Neuronal stem cell (in vitro differentiated cells): ENCODE measurements at regions not wholly inside any gene's neighbourhood (a gene's known extent, or its start where the extent isn't known, plus 50 kb on each side); places are given as distances from the start of the nearest gene placed in this dataset.

Source experiments
- DNase-seq: peaks from one replicate; pipeline ENCODE4 v3.0.0-alpha.2; 2013; ENCODE audit warnings: low spot score
- H2AFZ ChIP-seq: one replicate; pipeline ENCODE4 v1.6.1; 2013; ENCODE audit warnings: mild to moderate bottlenecking, low read length, inconsistent platforms
- H2AK5ac ChIP-seq: 2 replicates; pipeline ENCODE4 v1.6.1; 2013; ENCODE audit warnings: low read depth, mild to moderate bottlenecking, inconsistent platforms, low read length, moderate library complexity, mixed read lengths
- H2BK120ac ChIP-seq: 2 replicates; pipeline ENCODE4 v1.6.1; 2013; ENCODE audit warnings: low read depth, mild to moderate bottlenecking, inconsistent platforms, low read length, moderate library complexity, mixed read lengths
- H2BK12ac ChIP-seq: one replicate; pipeline ENCODE4 v1.6.1; 2013; ENCODE audit warnings: low read length, inconsistent platforms
- H2BK15ac ChIP-seq: 2 replicates; pipeline ENCODE4 v1.6.1; 2013; ENCODE audit warnings: mild to moderate bottlenecking, low read length, inconsistent platforms, mixed read lengths
- H2BK5ac ChIP-seq: one replicate; pipeline ENCODE4 v1.6.1; 2013; ENCODE audit warnings: inconsistent platforms, mild to moderate bottlenecking, low read length, moderate library complexity
- H3K14ac ChIP-seq: one replicate; pipeline ENCODE4 v1.6.1; 2013; ENCODE audit warnings: low read length, inconsistent platforms
- H3K18ac ChIP-seq: 2 replicates; pipeline ENCODE4 v1.6.1; 2013; ENCODE audit warnings: low read length, inconsistent platforms
- H3K23ac ChIP-seq: 2 replicates; pipeline ENCODE4 v1.6.1; 2013; ENCODE audit warnings: low read depth, mild to moderate bottlenecking, mixed read lengths, low read length, inconsistent platforms; ENCODE audit not compliant: poor library complexity
- H3K27ac ChIP-seq: replicated peaks from 3 replicates; pipeline ENCODE4 v1.5.1; 2013; ENCODE audit warnings: low read length, inconsistent platforms
- H3K27me3 ChIP-seq, 3 experiments: 2 replicates each; pipeline ENCODE4 v1.6.1; 2013; ENCODE audit warnings: low read length in 3 of 3, mild to moderate bottlenecking in 2 of 3, inconsistent platforms in 1 of 3, low read depth in 1 of 3, mixed read lengths in 1 of 3, moderate library complexity in 1 of 3; ENCODE audit not compliant: control insufficient read depth in 3 of 3, insufficient read depth in 3 of 3
- H3K36me3 ChIP-seq, 2 donors: replicated peaks in 1 of 2; 2 replicates each; pipeline ENCODE4 v1.6.1; 2013; ENCODE audit warnings: low read length in 2 of 2; ENCODE audit not compliant: control insufficient read depth in 2 of 2, insufficient read depth in 2 of 2
- H3K4ac ChIP-seq: 2 replicates; pipeline ENCODE4 v1.6.1; 2013; ENCODE audit warnings: inconsistent platforms, mild to moderate bottlenecking, low read length, moderate library complexity
- H3K4me1 ChIP-seq, 2 donors: 1 replicate in 1 of 2; 2 replicates in 1 of 2; pipeline ENCODE4 v1.6.1; 2013; ENCODE audit warnings: low read length in 2 of 2, low read depth in 1 of 2; ENCODE audit not compliant: control insufficient read depth in 2 of 2, insufficient read depth in 1 of 2
- H3K4me2 ChIP-seq: one replicate; pipeline ENCODE4 v1.6.1; 2013; ENCODE audit warnings: mild to moderate bottlenecking, low read length, inconsistent platforms; ENCODE audit not compliant: insufficient read depth, poor library complexity, severe bottlenecking
- H3K4me3 ChIP-seq, 2 donors: 2 replicates each; pipeline ENCODE4 v1.5.1; 2013; ENCODE audit warnings: low read length in 2 of 2, mild to moderate bottlenecking in 2 of 2, inconsistent platforms in 1 of 2, moderate library complexity in 1 of 2
- H3K79me1 ChIP-seq: one replicate; pipeline ENCODE4 v1.6.1; 2013; ENCODE audit warnings: low read depth, mild to moderate bottlenecking, inconsistent platforms, low read length, moderate library complexity
- H3K9ac ChIP-seq: one replicate; pipeline ENCODE4 v1.6.1; 2013; ENCODE audit warnings: mild to moderate bottlenecking, low read depth, low read length, inconsistent platforms; ENCODE audit not compliant: poor library complexity
- H3K9me3 ChIP-seq, 2 donors: replicated peaks in 1 of 2; 2 replicates each; pipeline versions ENCODE3 to v1.6.1; 2013; ENCODE audit warnings: low read length in 2 of 2, mild to moderate bottlenecking in 2 of 2, inconsistent platforms in 1 of 2, low read depth in 1 of 2, mixed read lengths in 1 of 2, moderate library complexity in 1 of 2; ENCODE audit not compliant: control insufficient read depth in 2 of 2, insufficient read depth in 1 of 2
- H4K8ac ChIP-seq: one replicate; pipeline ENCODE4 v1.6.1; 2013; ENCODE audit warnings: low read depth, mild to moderate bottlenecking, inconsistent platforms, low read length, moderate library complexity
- H4K91ac ChIP-seq: one replicate; pipeline ENCODE4 v1.6.1; 2013; ENCODE audit warnings: low read length, low read depth, mild to moderate bottlenecking, inconsistent platforms; ENCODE audit not compliant: poor library complexity
- WGBS, 2 donors: extraction: QIAGEN DNeasy Blood & Tissue Kit; methylation state at CpG; one replicate each; pipeline ENCODE4 v1.1.7; 2013; ENCODE audit warnings: missing lambda C conversion rate in 2 of 2, mixed read lengths in 1 of 2; ENCODE audit not compliant: insufficient read length in 2 of 2, insufficient replicate concordance in 1 of 2; ENCODE audit errors: extremely low coverage in 2 of 2; 5-methylcytosine and 5-hydroxymethylcytosine counted together

GRCh38 chr7:110399421-110399820, 691.5 kb upstream of the LRRN3 start:
- H2BK12ac ChIP-seq: no peak overlapping the region
- no CpG with 5 or more reads among the region's 2 CpGs for WGBS, 2 donors
- no peak overlapping the region for H2BK15ac ChIP-seq
- H3K23ac ChIP-seq: no peak overlapping the region
- H3K9ac ChIP-seq: no peak overlapping the region
- H2BK5ac ChIP-seq: no peak overlapping the region
- no peak overlapping the region for H3K18ac ChIP-seq
- no peak overlapping the region for H2BK120ac ChIP-seq
- H3K14ac ChIP-seq: no peak overlapping the region
- no peak for DNase-seq
- H4K8ac ChIP-seq: no peak overlapping the region
- no peaks in the 10 kb centered on the region for H3K36me3 ChIP-seq
- no peak overlapping the region for H3K4me3 ChIP-seq
- no peaks in the 10 kb centered on the region for H3K9me3 ChIP-seq
- peak overlapping the region; percentile 20 for H4K91ac ChIP-seq
- no peak overlapping the region for H3K27ac ChIP-seq
- no peak overlapping the region for H3K4ac ChIP-seq
- H3K4me2 ChIP-seq: no peak overlapping the region
- H2AK5ac ChIP-seq: no peak overlapping the region
- H2AFZ ChIP-seq: no peak overlapping the region
- H3K79me1 ChIP-seq: no peaks in the 10 kb centered on the region
- peaks cover 0 to 2% of the 10 kb centered on the region in 2 donors for H3K4me1 ChIP-seq
- H3K27me3 ChIP-seq: no peaks in the 10 kb centered on the region

- no peak overlapping the region for H3K23ac ChIP-seq
- H2BK5ac ChIP-seq: no peak overlapping the region
- no CpG with 5 or more reads among the region's 2 CpGs for WGBS, 2 donors
Observed at GRCh38 chr7:110400411-110400810, 690.5 kb upstream of the LRRN3 start.

GRCh38 chr7:110407242-110407641, 683.7 kb upstream of the LRRN3 start:
- H3K23ac ChIP-seq: no peak overlapping the region
- peaks cover 0 to 2% of the 10 kb centered on the region in 2 donors for H3K9me3 ChIP-seq
- H3K14ac ChIP-seq: no peak overlapping the region
- no peaks in the 10 kb centered on the region for H3K36me3 ChIP-seq
- H3K27me3 ChIP-seq: no peaks in the 10 kb centered on the region
- no peak overlapping the region for H3K18ac ChIP-seq
- WGBS, 2 donors: no CpG with 5 or more reads among the region's 3 CpGs
- H2BK120ac ChIP-seq: no peak overlapping the region
- no peak overlapping the region for H3K4me2 ChIP-seq
- H3K4ac ChIP-seq: no peak overlapping the region
- no peak overlapping the region for H2BK12ac ChIP-seq
- H2BK15ac ChIP-seq: no peak overlapping the region
- no peak overlapping the region for H4K8ac ChIP-seq
- no peak overlapping the region for H3K9ac ChIP-seq
- no peak overlapping the region for H2BK5ac ChIP-seq
- no peak overlapping the region for H4K91ac ChIP-seq
- H3K79me1 ChIP-seq: no peaks in the 10 kb centered on the region
- H2AFZ ChIP-seq: no peak overlapping the region
- no peak overlapping the region for H3K27ac ChIP-seq
- H3K4me3 ChIP-seq: no peak overlapping the region
- no peak for DNase-seq
- H3K4me1 ChIP-seq: no peaks in the 10 kb centered on the region
- H2AK5ac ChIP-seq: no peak overlapping the region

More at GRCh38 chr7:110400411-110400810, 690.5 kb upstream of the LRRN3 start:
- no peak overlapping the region for H3K4me2 ChIP-seq
- H3K4me1 ChIP-seq: no peaks in the 10 kb centered on the region
- DNase-seq: no peak
- no peak overlapping the region for H2AK5ac ChIP-seq
- no peak overlapping the region for H2BK12ac ChIP-seq
- H4K8ac ChIP-seq: no peak overlapping the region
- H3K36me3 ChIP-seq: no peaks in the 10 kb centered on the region
- no peak overlapping the region for H3K18ac ChIP-seq
- H3K79me1 ChIP-seq: no peaks in the 10 kb centered on the region
- no peak overlapping the region for H3K4me3 ChIP-seq
- H3K27ac ChIP-seq: no peak overlapping the region
- no peak overlapping the region for H3K14ac ChIP-seq
- no peak overlapping the region for H2BK120ac ChIP-seq
- no peak overlapping the region for H3K4ac ChIP-seq
- H4K91ac ChIP-seq: no peak overlapping the region
- H3K9ac ChIP-seq: no peak overlapping the region
- no peak overlapping the region for H2AFZ ChIP-seq
- no peaks in the 10 kb centered on the region for H3K27me3 ChIP-seq
- no peaks in the 10 kb centered on the region for H3K9me3 ChIP-seq
- no peak overlapping the region for H2BK15ac ChIP-seq

GRCh38 chr7:110407706-110408105, 683.2 kb upstream of the LRRN3 start:
- no peak overlapping the region for H3K23ac ChIP-seq
- no peak overlapping the region for H2AFZ ChIP-seq
- no peak overlapping the region for H3K14ac ChIP-seq
- DNase-seq: no peak
- H2BK120ac ChIP-seq: no peak overlapping the region
- H3K18ac ChIP-seq: no peak overlapping the region
- H3K4me2 ChIP-seq: no peak overlapping the region
- no peak overlapping the region for H2BK12ac ChIP-seq
- no peaks in the 10 kb centered on the region for H3K27me3 ChIP-seq
- H3K36me3 ChIP-seq: no peaks in the 10 kb centered on the region
- H4K91ac ChIP-seq: no peak overlapping the region
- WGBS, 2 donors: no CpG with 5 or more reads among the region's 1 CpG
- H3K9ac ChIP-seq: no peak overlapping the region
- H3K4ac ChIP-seq: no peak overlapping the region
- peaks cover 0 to 2% of the 10 kb centered on the region in 2 donors for H3K9me3 ChIP-seq
- no peak overlapping the region for H2BK5ac ChIP-seq
- H2BK15ac ChIP-seq: no peak overlapping the region
- no peak overlapping the region for H3K4me3 ChIP-seq
- H3K79me1 ChIP-seq: no peaks in the 10 kb centered on the region
- no peak overlapping the region for H4K8ac ChIP-seq
- no peaks in the 10 kb centered on the region for H3K4me1 ChIP-seq
- H2AK5ac ChIP-seq: no peak overlapping the region
- no peak overlapping the region for H3K27ac ChIP-seq
